Thyroid gland (tissue), 4 donors: ENCODE measurements at regions not wholly inside any gene's neighbourhood (a gene's known extent, or its start where the extent isn't known, plus 50 kb on each side); places are given as distances from the start of the nearest gene placed in this dataset.

Source experiments
- POLR2A ChIP-seq, 2 donors: fragments of 450-650 bp; IDR thresholded peaks; one replicate each; pipeline ENCODE4 v1.6.1; 2017; ENCODE audit warnings: antibody characterized with exemption in 2 of 2, mild to moderate bottlenecking in 2 of 2, moderate library complexity in 1 of 2
- TF ChIP-seq, protein P1 (sequence below), 6 experiments: fragments of 200-600 bp in 3 of 6; fragments of 450-650 bp in 3 of 6; sonication (generic) in 3 of 6; IDR thresholded peaks; one replicate each; pipeline ENCODE4 v1.5.1; 2016 to 2019; ENCODE audit warnings: antibody characterized with exemption in 6 of 6, mild to moderate bottlenecking in 2 of 6, inconsistent platforms in 1 of 6, moderate library complexity in 1 of 6

- TF ChIP-seq, protein P1, sequence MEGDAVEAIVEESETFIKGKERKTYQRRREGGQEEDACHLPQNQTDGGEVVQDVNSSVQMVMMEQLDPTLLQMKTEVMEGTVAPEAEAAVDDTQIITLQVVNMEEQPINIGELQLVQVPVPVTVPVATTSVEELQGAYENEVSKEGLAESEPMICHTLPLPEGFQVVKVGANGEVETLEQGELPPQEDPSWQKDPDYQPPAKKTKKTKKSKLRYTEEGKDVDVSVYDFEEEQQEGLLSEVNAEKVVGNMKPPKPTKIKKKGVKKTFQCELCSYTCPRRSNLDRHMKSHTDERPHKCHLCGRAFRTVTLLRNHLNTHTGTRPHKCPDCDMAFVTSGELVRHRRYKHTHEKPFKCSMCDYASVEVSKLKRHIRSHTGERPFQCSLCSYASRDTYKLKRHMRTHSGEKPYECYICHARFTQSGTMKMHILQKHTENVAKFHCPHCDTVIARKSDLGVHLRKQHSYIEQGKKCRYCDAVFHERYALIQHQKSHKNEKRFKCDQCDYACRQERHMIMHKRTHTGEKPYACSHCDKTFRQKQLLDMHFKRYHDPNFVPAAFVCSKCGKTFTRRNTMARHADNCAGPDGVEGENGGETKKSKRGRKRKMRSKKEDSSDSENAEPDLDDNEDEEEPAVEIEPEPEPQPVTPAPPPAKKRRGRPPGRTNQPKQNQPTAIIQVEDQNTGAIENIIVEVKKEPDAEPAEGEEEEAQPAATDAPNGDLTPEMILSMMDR (IDR thresholded peaks at IDR 0.05), result no peak
- TF ChIP-seq POLR2A (IDR thresholded peaks at IDR 0.05), result no peak
Measured at GRCh38 chr12:86387591-86388145, 131.5 kb upstream of the MGAT4C start.
